MM.1S (cell line): ENCODE measurements at regions not wholly inside any gene's neighbourhood (a gene's known extent, or its start where the extent isn't known, plus 50 kb on each side); places are given as distances from the start of the nearest gene placed in this dataset.

Experiments
- DNase-seq: peaks from one replicate; pipeline ENCODE4 v3.0.0-alpha.2; 2015
- H2AFZ ChIP-seq: fragments of 300-600 bp; sonication (generic); 2 replicates; pipeline ENCODE4 v1.6.0; 2016; ENCODE audit warnings: antibody characterized with exemption, low read length
- H3F3A ChIP-seq: fragments of 300-600 bp; sonication (generic); 2 replicates; pipeline ENCODE4 v1.6.1; 2016; ENCODE audit warnings: mild to moderate bottlenecking, antibody characterized with exemption, low read length, moderate library complexity, mixed read lengths; ENCODE audit not compliant: insufficient read depth
- H3K27ac ChIP-seq: fragments of 300-600 bp; sonication (generic); 2 replicates; pipeline ENCODE4 v1.5.1; 2016; ENCODE audit warnings: mild to moderate bottlenecking, low read length
- H3K27me3 ChIP-seq: fragments of 300-600 bp; sonication (generic); replicated peaks from 2 replicates; pipeline ENCODE4 v1.6.0; 2016; ENCODE audit warnings: low read length; ENCODE audit not compliant: insufficient read depth
- H3K36me3 ChIP-seq: fragments of 300-600 bp; sonication (generic); replicated peaks from 2 replicates; pipeline ENCODE4 v1.6.1; 2016; ENCODE audit warnings: mild to moderate bottlenecking, low read length, mixed read lengths; ENCODE audit not compliant: insufficient read depth
- H3K4me1 ChIP-seq: fragments of 300-600 bp; sonication (generic); 2 replicates; pipeline ENCODE4 v1.6.1; 2016; ENCODE audit warnings: low read length, mixed read lengths
- H3K4me2 ChIP-seq: fragments of 300-600 bp; sonication (generic); 2 replicates; pipeline ENCODE4 v1.6.0; 2016; ENCODE audit warnings: low read depth, low read length
- H3K4me3 ChIP-seq: fragments of 300-600 bp; sonication (generic); 2 replicates; pipeline ENCODE4 v1.5.1; 2016; ENCODE audit warnings: low read length, mixed read lengths
- H3K79me2 ChIP-seq: fragments of 300-600 bp; sonication (generic); 2 replicates; pipeline ENCODE4 v1.6.1; 2016; ENCODE audit warnings: mixed run types, low read length, mixed read lengths
- H3K9ac ChIP-seq: fragments of 300-600 bp; sonication (generic); 2 replicates; pipeline ENCODE4 v1.6.1; 2016; ENCODE audit warnings: low read length, mixed read lengths
- H3K9me2 ChIP-seq: fragments of 300-600 bp; sonication (generic); replicated peaks from 2 replicates; pipeline ENCODE4 v1.6.1; 2016; ENCODE audit warnings: mild to moderate bottlenecking, low read length, mixed read lengths; ENCODE audit not compliant: insufficient read depth
- H3K9me3 ChIP-seq: fragments of 300-600 bp; sonication (generic); replicated peaks from 2 replicates; pipeline ENCODE4 v1.6.1; 2016; ENCODE audit warnings: mild to moderate bottlenecking, low read length, mixed read lengths; ENCODE audit not compliant: insufficient read depth
- H4K20me1 ChIP-seq: fragments of 300-600 bp; sonication (generic); 2 replicates; pipeline ENCODE4 v1.6.1; 2016; ENCODE audit warnings: mild to moderate bottlenecking, low read length, moderate library complexity, mixed read lengths; ENCODE audit not compliant: insufficient read depth
- EZH2 ChIP-seq: fragments of 300-600 bp; sonication (generic); optimal IDR thresholded peaks from 2 replicates; pipeline ENCODE3; 2017; ENCODE audit warnings: low read depth, mild to moderate bottlenecking, antibody characterized with exemption, low read length, mixed read lengths
- EZH2phosphoT487 ChIP-seq: fragments of 300-600 bp; sonication (generic); IDR thresholded peaks from 2 replicates; pipeline ENCODE4 v1.6.1; 2018; ENCODE audit warnings: antibody characterized with exemption, low read length
- TF ChIP-seq, protein P1 (sequence below): fragments of 300-600 bp; sonication (generic); IDR thresholded peaks from 2 replicates; pipeline ENCODE4 v1.5.1; 2016; ENCODE audit warnings: antibody characterized with exemption, low read length, mixed read lengths

GRCh38 chr12:88381466-88381865 is 198.8 kb downstream of the KITLG start:
- no peak for DNase-seq
- no peak overlapping the region for H3K27ac ChIP-seq
- H4K20me1 ChIP-seq: no peaks in the 10 kb centered on the region
- H3K4me3 ChIP-seq: no peak overlapping the region
- no peak overlapping the region for H3K9ac ChIP-seq
- no peaks in the 10 kb centered on the region for H3K9me3 ChIP-seq
- TF ChIP-seq, protein P1, sequence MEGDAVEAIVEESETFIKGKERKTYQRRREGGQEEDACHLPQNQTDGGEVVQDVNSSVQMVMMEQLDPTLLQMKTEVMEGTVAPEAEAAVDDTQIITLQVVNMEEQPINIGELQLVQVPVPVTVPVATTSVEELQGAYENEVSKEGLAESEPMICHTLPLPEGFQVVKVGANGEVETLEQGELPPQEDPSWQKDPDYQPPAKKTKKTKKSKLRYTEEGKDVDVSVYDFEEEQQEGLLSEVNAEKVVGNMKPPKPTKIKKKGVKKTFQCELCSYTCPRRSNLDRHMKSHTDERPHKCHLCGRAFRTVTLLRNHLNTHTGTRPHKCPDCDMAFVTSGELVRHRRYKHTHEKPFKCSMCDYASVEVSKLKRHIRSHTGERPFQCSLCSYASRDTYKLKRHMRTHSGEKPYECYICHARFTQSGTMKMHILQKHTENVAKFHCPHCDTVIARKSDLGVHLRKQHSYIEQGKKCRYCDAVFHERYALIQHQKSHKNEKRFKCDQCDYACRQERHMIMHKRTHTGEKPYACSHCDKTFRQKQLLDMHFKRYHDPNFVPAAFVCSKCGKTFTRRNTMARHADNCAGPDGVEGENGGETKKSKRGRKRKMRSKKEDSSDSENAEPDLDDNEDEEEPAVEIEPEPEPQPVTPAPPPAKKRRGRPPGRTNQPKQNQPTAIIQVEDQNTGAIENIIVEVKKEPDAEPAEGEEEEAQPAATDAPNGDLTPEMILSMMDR: no peak
- TF ChIP-seq EZH2phosphoT487: no peak
- no peak for TF ChIP-seq EZH2
- H3K27me3 ChIP-seq: no peaks in the 10 kb centered on the region
- no peak overlapping the region for H2AFZ ChIP-seq
- H3K36me3 ChIP-seq: no peaks in the 10 kb centered on the region
- H3K4me2 ChIP-seq: no peak overlapping the region
- no peaks in the 10 kb centered on the region for H3K9me2 ChIP-seq
- peaks cover 16% of the 10 kb centered on the region for H3K4me1 ChIP-seq
- H3F3A ChIP-seq: peaks cover 3% of the 10 kb centered on the region; the same call in 1 of the 2 replicates
- H3K79me2 ChIP-seq: no peaks in the 10 kb centered on the region

DNA sequence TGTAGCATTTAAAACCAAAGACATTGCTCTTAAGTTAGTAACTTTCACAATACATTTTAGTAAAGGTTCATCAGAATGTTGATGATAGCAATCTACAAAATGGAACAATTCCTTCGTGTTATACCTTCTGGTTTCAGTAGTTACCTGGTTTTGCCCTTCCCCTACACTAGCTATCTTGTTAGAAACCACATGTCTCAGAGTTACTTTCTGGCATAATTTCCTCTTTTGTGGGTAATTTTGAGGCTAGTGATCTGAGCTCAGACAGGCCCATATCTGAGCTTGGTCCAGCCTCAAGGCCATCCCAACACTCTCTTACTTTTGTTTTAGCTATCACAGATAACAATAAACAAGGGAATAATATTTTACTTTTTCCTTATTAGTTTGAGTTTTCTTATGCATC is 196.9 kb downstream of the KITLG start:
- Histone ChIP-seq H3K9me3 (no peaks in the 10 kb centered on the region), H3K79me2 (no peaks in the 10 kb centered on the region), H2AFZ (no peak overlapping the region), H3K27ac (peak overlapping the region; percentile 19; the same call in 1 of the 2 replicates), H3K4me1 (peaks cover 17% of the 10 kb centered on the region), H3K36me3 (no peaks in the 10 kb centered on the region), H3K9ac (no peak overlapping the region), H3K4me2 (no peak overlapping the region; the same call in none of the 2 replicates), H4K20me1 (no peaks in the 10 kb centered on the region), H3F3A (peaks cover 3% of the 10 kb centered on the region; the same call in 1 of the 2 replicates), H3K27me3 (no peaks in the 10 kb centered on the region), H3K4me3 (no peak overlapping the region), H3K9me2 (no peaks in the 10 kb centered on the region)
- no peak for TF ChIP-seq EZH2
- DNase-seq: peak; percentile 68

- Histone ChIP-seq H3K4me1 (peaks cover 10% of the 10 kb centered on the region), H3K4me3 (no peak overlapping the region), H3K9ac (no peak overlapping the region), H2AFZ (no peak overlapping the region), H3K27me3 (no peaks in the 10 kb centered on the region), H3F3A (no peaks in the 10 kb centered on the region), H3K79me2 (no peaks in the 10 kb centered on the region), H3K9me2 (no peaks in the 10 kb centered on the region), H4K20me1 (no peaks in the 10 kb centered on the region), H3K4me2 (no peak overlapping the region), H3K36me3 (no peaks in the 10 kb centered on the region), H3K9me3 (no peaks in the 10 kb centered on the region), H3K27ac (no peak overlapping the region)
- no peak for TF ChIP-seq EZH2phosphoT487
- TF ChIP-seq, protein P1: no peak
- TF ChIP-seq EZH2: no peak
- DNase-seq: no peak
These were observed 191.4 kb downstream of the KITLG start for GRCh38 chr12:88388566-88389540.

DNA sequence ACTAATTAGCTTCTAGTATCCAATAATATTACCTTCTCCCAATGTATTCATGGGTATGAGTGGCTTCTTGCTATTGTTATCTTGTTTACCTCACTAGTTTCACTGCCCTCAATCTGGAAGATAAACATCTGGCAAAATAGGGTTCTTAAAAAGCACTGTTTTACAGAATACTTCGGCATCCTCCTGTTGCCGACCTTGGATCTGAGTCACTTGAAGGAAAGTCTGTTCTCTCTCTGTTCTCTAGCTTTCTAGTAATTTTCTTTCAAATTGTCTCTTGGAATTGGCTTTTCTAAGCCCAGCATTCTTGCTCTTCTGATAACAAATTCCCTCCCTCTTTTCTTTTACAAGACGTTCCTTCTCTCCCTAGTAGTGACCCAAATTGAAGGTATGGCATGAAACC is 189.5 kb downstream of the KITLG start:
- no peaks in the 10 kb centered on the region for H3K9me3 ChIP-seq
- H4K20me1 ChIP-seq: no peaks in the 10 kb centered on the region
- no peaks in the 10 kb centered on the region for H3F3A ChIP-seq
- no peak overlapping the region for H3K4me3 ChIP-seq
- H3K36me3 ChIP-seq: no peaks in the 10 kb centered on the region
- no peaks in the 10 kb centered on the region for H3K27me3 ChIP-seq
- TF ChIP-seq EZH2 (no peak), EZH2phosphoT487 (no peak)
- TF ChIP-seq, protein P1: no peak
- no peak overlapping the region for H3K27ac ChIP-seq
- no peak for DNase-seq
- no peak overlapping the region for H3K4me2 ChIP-seq
- no peaks in the 10 kb centered on the region for H3K79me2 ChIP-seq
- H3K9ac ChIP-seq: no peak overlapping the region
- H3K9me2 ChIP-seq: no peaks in the 10 kb centered on the region
- H2AFZ ChIP-seq: no peak overlapping the region
- peaks cover 10% of the 10 kb centered on the region for H3K4me1 ChIP-seq
